ENCODE measurements at regions not wholly inside any gene's neighbourhood (a gene's known extent, or its start where the extent isn't known, plus 50 kb on each side); places are given as distances from the start of the nearest gene placed in this dataset.

DNA sequence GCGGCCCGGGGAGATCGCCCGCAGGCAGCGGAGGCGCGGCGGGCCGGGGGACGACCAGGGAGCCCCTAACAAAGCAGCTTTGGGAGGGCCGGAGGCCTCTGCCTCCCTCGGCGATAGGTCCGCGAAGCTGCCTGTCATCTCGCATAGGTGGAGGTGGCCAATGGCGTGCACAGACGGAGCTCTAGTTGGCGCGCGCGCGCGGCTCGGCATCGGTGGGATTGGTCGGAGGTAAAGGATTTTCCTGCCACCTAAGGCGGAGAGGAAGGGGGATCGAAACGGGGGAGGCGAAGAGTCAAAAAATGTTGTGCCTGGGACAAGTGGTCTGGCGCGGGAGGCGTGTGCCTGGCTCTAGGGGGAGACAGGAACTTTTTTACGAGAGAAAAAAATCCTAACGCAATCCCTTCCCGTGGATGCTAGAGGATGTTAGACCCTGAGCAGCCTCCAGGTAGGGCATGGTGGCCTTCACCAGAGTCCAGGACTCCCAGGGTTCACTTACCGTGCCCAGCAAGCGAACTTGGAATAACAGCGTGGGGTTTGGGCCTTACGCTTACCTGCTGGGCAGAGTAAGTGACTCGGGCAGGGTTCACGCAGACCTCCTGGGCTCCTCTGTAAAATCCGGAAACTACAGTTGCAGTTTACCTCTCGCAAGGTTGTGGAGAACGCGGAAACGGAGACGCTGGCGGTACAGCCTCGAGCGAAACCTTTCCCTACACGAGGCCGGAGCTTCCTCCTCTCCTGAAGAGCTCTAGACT, 99.9 kb upstream of the SOD1 start:
- TF ChIP-seq, protein P1, sequence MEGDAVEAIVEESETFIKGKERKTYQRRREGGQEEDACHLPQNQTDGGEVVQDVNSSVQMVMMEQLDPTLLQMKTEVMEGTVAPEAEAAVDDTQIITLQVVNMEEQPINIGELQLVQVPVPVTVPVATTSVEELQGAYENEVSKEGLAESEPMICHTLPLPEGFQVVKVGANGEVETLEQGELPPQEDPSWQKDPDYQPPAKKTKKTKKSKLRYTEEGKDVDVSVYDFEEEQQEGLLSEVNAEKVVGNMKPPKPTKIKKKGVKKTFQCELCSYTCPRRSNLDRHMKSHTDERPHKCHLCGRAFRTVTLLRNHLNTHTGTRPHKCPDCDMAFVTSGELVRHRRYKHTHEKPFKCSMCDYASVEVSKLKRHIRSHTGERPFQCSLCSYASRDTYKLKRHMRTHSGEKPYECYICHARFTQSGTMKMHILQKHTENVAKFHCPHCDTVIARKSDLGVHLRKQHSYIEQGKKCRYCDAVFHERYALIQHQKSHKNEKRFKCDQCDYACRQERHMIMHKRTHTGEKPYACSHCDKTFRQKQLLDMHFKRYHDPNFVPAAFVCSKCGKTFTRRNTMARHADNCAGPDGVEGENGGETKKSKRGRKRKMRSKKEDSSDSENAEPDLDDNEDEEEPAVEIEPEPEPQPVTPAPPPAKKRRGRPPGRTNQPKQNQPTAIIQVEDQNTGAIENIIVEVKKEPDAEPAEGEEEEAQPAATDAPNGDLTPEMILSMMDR (IDR thresholded peaks at IDR 0.05): no peak
- TF ChIP-seq POLR2A (IDR thresholded peaks at IDR 0.05): no peak

All from lower leg skin (tissue), 3 donors.